ENCODE measurements at regions not wholly inside any gene's neighbourhood (a gene's known extent, or its start where the extent isn't known, plus 50 kb on each side); places are given as distances from the start of the nearest gene placed in this dataset.

DNA sequence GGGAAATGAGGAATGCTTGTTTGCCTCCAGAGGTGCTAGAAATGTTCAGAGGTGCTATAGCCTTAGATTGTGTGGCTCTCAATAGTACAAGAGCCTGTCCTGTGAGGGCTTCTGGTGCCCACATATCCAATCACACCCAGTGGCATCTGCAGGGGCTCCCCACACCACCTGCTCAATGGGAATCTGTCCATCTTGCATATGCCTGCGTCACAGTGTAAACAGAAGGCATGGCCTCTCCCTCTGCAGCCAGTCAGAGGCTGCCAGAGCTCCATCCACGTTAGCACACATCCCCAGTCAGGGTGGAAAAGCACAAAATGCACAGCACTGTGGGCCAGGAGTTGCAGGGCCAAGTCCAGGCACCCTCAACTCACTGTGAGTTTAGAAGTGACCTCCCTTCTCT, 113.6 kb upstream of the GRIK3 start:
- ATAC-seq: no peak
- intact Hi-C loops (cut with DNase I): no loop called here
- Histone ChIP-seq H3K9me3 (no peaks in the 10 kb centered on the region), H3K27me3 (ENCODE audit: low read depth) (peaks cover 3% of the 10 kb centered on the region), H3K4me3 (no peak overlapping the region), H3K27ac (no peak overlapping the region), H3K4me1 (no peaks in the 10 kb centered on the region), H3K36me3 (no peaks in the 10 kb centered on the region)
- DNase-seq: no peak
- TF ChIP-seq, protein P1, sequence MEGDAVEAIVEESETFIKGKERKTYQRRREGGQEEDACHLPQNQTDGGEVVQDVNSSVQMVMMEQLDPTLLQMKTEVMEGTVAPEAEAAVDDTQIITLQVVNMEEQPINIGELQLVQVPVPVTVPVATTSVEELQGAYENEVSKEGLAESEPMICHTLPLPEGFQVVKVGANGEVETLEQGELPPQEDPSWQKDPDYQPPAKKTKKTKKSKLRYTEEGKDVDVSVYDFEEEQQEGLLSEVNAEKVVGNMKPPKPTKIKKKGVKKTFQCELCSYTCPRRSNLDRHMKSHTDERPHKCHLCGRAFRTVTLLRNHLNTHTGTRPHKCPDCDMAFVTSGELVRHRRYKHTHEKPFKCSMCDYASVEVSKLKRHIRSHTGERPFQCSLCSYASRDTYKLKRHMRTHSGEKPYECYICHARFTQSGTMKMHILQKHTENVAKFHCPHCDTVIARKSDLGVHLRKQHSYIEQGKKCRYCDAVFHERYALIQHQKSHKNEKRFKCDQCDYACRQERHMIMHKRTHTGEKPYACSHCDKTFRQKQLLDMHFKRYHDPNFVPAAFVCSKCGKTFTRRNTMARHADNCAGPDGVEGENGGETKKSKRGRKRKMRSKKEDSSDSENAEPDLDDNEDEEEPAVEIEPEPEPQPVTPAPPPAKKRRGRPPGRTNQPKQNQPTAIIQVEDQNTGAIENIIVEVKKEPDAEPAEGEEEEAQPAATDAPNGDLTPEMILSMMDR (IDR thresholded peaks at IDR 0.05): no peak

DNA sequence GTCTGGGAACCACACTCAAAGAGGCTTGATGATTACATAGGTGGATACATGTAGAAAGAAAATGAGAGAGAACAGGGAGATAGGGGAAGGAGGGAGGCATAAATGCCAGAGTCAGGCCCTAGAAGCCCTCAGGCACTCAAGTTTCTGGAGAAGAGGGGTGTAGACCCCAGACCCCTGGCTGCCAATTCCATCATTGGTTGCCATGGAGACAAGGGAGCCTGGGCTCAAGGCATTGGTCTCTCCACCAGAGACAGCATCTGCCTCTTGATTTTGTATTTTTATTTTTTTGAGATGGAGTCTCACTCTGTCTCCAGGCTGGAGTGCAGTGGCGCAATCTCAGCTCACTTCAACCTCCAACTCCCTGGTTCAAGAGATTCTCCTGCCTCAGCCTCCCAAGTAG, 114.3 kb upstream of the GRIK3 start:
- Histone ChIP-seq H3K4me1 (no peaks in the 10 kb centered on the region), H3K9me3 (no peaks in the 10 kb centered on the region), H3K36me3 (no peaks in the 10 kb centered on the region), H3K4me3 (no peak overlapping the region), H3K27me3 (ENCODE audit: low read depth) (peaks cover 3% of the 10 kb centered on the region), H3K27ac (no peak overlapping the region)
- DNase-seq (no peak), ATAC-seq (no peak)
- TF ChIP-seq, protein P1 (IDR thresholded peaks at IDR 0.05): no peak
- intact Hi-C loops (cut with DNase I): no loop called here

DNA sequence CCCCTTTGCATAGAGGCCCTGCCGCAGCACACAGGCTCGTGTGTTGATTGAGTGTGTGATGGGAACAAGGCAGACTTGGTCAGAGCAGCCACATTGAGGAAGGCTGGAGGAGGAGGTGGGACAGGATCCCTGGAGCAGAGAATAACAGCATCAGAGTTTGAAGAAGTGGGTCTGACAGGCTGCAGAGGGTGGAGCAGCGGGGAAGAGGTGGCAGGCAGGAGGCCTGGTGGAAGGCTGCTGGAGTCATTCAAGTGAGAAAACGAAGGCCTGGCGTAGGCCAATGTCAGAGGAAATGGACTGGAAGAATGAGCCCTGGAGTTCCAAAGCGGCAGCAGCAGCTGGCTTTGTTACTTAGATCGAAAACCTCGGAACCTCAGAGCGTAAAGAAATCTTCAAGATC, 115.0 kb upstream of the GRIK3 start:
- no peak for DNase-seq

DNA sequence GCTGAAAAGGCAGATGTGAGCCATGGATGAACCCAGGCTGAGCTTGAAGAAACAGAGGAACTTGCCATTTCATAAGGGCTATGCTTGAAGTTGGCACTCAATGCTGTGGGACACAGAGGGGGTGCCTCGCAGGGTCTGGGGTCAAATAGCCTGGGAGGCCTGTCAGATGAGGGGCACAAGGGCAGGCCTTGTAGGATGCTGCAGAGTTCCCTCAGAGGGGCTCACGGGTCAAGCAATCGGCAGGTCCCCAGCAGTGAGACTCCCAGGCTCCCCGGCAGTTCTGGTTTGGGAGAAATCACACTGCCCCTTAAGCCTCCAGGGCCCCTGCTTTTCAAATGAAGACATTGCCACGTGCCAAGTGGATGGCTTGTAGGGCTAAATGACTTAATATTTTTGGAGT, 116.7 kb upstream of the GRIK3 start:
- intact Hi-C loops (cut with DNase I): no loop called here
- H3K27me3 ChIP-seq (ENCODE audit: low read depth): peaks cover 15% of the 10 kb centered on the region
- H3K27ac ChIP-seq: no peak overlapping the region
- TF ChIP-seq, protein P1 (IDR thresholded peaks at IDR 0.05): no peak
- ATAC-seq (no peak), DNase-seq (no peak)
- H3K4me1 ChIP-seq: no peaks in the 10 kb centered on the region
- H3K9me3 ChIP-seq: no peaks in the 10 kb centered on the region
- H3K4me3 ChIP-seq: no peak overlapping the region
- no peaks in the 10 kb centered on the region for H3K36me3 ChIP-seq

More for the DNA sequence above, 115.0 kb upstream of the GRIK3 start:
- Histone ChIP-seq H3K4me3 (no peak overlapping the region), H3K36me3 (no peaks in the 10 kb centered on the region), H3K27me3 (ENCODE audit: low read depth) (peaks cover 8% of the 10 kb centered on the region), H3K27ac (no peak overlapping the region), H3K9me3 (no peaks in the 10 kb centered on the region), H3K4me1 (no peaks in the 10 kb centered on the region)
- TF ChIP-seq, protein P1 (IDR thresholded peaks at IDR 0.05): no peak
- intact Hi-C loops (cut with DNase I): no loop called here
- no peak for ATAC-seq

DNA sequence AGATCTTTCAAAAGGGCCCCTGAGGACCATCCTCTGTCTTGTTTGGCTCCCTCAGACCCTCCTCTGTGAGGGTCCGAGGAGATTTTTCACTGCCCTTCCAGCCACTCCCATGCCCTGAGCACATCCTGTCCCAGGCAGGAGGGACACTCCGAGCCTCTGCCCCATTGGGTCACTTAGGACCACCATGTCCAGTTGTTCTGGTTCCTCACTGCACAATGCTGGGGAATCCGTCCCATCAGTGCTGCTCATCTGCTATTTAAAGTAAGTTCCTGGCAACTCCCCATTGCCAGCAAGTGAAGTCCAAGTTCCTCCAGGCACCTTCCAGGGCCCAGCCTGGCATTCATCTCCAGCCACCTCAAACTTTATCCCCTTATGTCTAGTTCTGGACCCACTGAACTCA, 117.5 kb upstream of the GRIK3 start:
- DNase-seq: no peak
- TF ChIP-seq, protein P1 (IDR thresholded peaks at IDR 0.05): no peak
- Histone ChIP-seq H3K4me1 (no peaks in the 10 kb centered on the region), H3K36me3 (no peaks in the 10 kb centered on the region), H3K27ac (no peak overlapping the region), H3K4me3 (no peak overlapping the region), H3K27me3 (ENCODE audit: low read depth) (peaks cover 15% of the 10 kb centered on the region), H3K9me3 (no peaks in the 10 kb centered on the region)
- intact Hi-C loops (cut with DNase I): no loop called here
- ATAC-seq: no peak

DNA sequence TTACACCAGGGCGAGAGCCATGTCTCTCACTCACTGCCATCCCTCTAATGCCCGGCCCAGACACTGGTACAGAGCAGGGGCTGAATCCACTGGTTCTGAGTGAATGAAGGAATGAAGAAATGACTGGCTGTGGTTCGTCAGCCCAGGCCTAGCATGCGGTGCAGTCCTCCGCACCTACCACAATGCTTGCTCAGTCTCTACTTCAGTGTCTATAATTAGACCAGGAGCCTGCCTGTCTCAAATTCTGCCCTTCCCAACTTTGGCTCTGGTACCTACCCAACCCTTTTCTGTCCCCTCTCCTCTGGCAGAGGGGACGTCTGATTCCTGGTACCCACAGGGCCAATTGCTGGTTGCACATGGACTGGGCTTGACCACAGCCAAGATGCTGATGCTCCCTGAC, 118.2 kb upstream of the GRIK3 start:
- TF ChIP-seq, protein P1 (IDR thresholded peaks at IDR 0.05): no peak
- DNase-seq: no peak
- Histone ChIP-seq H3K27ac (no peak overlapping the region), H3K9me3 (no peaks in the 10 kb centered on the region), H3K4me3 (no peak overlapping the region), H3K27me3 (ENCODE audit: low read depth) (peaks cover 15% of the 10 kb centered on the region), H3K36me3 (no peaks in the 10 kb centered on the region), H3K4me1 (no peaks in the 10 kb centered on the region)
- intact Hi-C loops (cut with DNase I): no loop called here
- no peak for ATAC-seq

Data from lower lobe of right lung (tissue), 2 donors.